ENCODE measurements at regions not wholly inside any gene's neighbourhood (a gene's known extent, or its start where the extent isn't known, plus 50 kb on each side); places are given as distances from the start of the nearest gene placed in this dataset.
"Not testable (repeated sequence)": the region's sequence is repeated elsewhere in the genome, so short reads cannot be mapped to it uniquely, and the experiment has no call there.

- DNase-seq (ENCODE audit: low read depth, low spot score): no peak
Measured at GRCh38 chr22:17318817-17319216, 50.4 kb upstream of the CECR2 start.

DNA sequence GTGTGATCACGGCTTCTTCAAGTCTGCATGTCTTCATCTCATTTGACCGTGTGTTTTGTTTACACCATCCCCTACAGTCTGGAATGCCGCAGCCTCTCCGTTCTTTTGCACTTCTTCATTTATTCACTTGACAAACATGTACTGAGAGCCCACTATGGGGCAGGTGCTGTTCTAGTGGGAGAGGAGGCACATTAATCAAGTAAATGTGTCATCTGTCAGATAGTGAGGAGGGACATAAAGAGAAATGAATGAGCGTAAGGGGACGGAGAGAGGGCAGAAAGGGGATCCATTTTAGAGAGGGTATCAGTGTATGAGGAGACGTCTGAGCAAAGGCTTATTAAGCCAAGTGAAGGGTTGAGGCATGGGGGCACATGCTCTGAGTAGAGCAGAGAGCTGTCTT lies 54.0 kb upstream of the CECR2 start:
- DNase-seq (ENCODE audit: low read depth, low spot score): no peak
- H3K4me3 ChIP-seq (ENCODE audit: low read length): no peak overlapping the region

More at GRCh38 chr22:17318817-17319216, 50.4 kb upstream of the CECR2 start:
- H3K4me3 ChIP-seq (ENCODE audit: low read length): no peak overlapping the region

- DNase-seq (ENCODE audit: low read depth, low spot score): no peak
- H3K4me3 ChIP-seq (ENCODE audit: low read length): no peak overlapping the region
Measured at GRCh38 chr22:17314487-17314886, 54.8 kb upstream of the CECR2 start.

DNA sequence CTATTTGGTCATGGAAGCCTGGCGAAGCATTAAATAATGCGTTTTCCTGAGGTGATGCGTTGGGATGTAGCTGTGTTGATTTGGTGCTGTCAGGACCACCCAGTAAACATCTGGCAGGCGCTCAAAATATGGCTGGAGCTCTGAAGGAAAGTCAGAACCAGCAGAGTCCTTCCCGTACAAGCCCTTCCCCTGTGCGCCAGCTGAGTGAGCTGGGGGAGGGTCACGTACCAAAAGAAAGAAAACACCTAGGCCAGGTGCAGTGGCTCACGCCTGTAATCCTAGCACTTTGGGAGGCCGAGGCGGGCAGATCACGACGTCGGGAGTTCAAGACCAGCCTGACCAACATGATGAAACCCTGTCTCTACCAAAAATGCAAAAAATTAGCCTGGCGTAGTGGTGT lies 55.6 kb upstream of the CECR2 start:
- DNase-seq (ENCODE audit: low read depth, low spot score): no peak
- no peak overlapping the region for H3K4me3 ChIP-seq (ENCODE audit: low read length)

DNA sequence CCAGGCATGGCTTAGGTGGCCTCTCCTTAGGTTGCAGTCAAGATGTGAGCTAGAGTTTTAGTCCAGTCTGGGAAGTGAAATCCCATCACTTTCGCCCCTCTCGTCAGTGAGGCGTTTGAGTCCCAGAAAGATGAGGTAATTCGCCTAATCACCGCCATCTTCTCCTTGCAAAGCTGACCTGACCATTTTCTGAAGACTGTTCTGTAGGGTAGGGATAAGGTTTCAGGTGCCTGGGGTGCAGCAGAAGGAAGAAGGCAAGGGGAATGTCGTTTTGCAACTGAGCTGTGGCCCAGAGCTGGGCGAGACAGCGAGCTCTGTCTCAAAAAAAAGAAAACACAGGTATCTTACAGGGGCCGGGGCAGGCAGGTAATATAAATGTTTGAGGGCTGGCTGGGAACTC lies 61.7 kb upstream of the CECR2 start:
- DNase-seq (ENCODE audit: low read depth, low spot score): no peak
- no peak overlapping the region for H3K4me3 ChIP-seq (ENCODE audit: low read length)

- H3K4me3 ChIP-seq (ENCODE audit: low read length): no peak overlapping the region
- DNase-seq (ENCODE audit: low read depth, low spot score): no peak
Measured at GRCh38 chr22:17305076-17305475, 64.2 kb upstream of the CECR2 start.

GRCh38 chr22:17303840-17304779 lies 65.2 kb upstream of the CECR2 start:
- no peak overlapping the region for H3K4me3 ChIP-seq (ENCODE audit: low read length)
- DNase-seq (ENCODE audit: low read depth, low spot score): peak; percentile 59

DNA sequence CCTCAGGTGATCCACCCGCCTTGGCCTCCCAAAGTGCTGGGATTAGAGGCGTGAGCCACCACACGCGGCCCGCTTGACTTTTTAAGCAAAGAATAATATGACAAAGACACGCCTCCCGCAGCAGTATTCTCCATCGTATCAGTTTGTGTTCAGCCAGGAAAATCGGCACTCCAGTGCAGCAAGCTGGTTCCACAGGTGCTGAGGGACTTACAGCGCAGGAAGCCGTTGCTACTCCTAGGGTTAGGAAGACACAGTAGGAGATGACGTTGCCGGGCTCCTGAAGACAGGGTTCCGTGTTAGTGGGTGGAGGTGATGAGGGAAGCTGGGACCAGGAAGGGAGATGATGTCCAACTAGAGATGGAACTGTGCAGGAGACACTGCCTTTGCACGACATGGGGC lies 65.8 kb upstream of the CECR2 start:
- no peak for DNase-seq (ENCODE audit: low read depth, low spot score)

GRCh38 chr22:17302616-17303015 lies 66.6 kb upstream of the CECR2 start:
- no peak for DNase-seq (ENCODE audit: low read depth, low spot score)
- H3K4me3 ChIP-seq (ENCODE audit: low read length): no peak overlapping the region

More for the DNA sequence above, 65.8 kb upstream of the CECR2 start:
- no peak overlapping the region for H3K4me3 ChIP-seq (ENCODE audit: low read length)

- H3K4me3 ChIP-seq (ENCODE audit: low read length): no peak overlapping the region
- no peak for DNase-seq (ENCODE audit: low read depth, low spot score)
Measured at GRCh38 chr22:17300926-17301325, 68.3 kb upstream of the CECR2 start.

GRCh38 chr22:17298805-17299502 lies 70.3 kb upstream of the CECR2 start:
- peak; percentile 12 for DNase-seq (ENCODE audit: low read depth, low spot score)
- H3K4me3 ChIP-seq (ENCODE audit: low read length): not testable (repeated sequence)

- no peak for DNase-seq (ENCODE audit: low read depth, low spot score)
- no peak overlapping the region for H3K4me3 ChIP-seq (ENCODE audit: low read length)
Measured at GRCh38 chr22:17285656-17286055, 66.4 kb upstream of the ADA2 start.

DNA sequence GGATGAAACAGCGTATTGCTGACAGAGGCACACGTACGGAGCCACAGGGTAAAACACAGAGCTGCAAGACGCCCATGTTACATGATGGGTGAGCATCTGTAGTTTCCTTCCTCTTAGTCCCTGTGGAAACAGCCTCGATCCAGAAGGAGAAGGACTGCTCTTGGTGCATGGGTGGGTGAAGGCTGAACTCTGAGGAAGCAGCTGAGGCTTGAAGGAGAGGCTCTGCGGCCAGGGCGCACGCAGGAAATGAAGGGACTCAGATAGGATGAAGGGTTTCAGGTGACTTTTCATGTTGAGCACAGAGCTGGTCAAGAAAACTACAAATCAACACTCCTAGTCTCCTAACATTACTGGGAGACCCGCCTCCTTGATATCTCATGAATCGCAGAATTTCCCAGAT lies 65.7 kb upstream of the ADA2 start:
- no peak overlapping the region for H3K4me3 ChIP-seq (ENCODE audit: low read length)
- no peak for DNase-seq (ENCODE audit: low read depth, low spot score)

DNA sequence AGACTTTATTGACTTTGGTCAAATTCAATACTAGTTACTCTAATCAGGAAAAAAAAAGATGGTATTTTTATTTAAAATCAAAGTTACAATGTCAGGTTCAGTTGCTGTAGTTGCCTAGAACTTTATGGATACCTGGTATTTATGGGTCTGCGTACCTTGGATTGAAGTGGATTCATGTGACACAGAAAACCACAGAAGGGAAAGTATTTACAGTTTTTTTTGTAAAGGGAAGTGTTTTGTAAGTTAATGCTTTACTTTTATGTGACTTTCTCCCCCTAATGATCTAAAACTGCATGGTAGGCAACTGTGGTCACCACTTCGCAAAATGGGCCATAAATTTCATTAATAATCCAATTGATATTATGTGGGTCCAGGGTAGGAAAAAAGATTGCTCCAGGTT lies 65.2 kb upstream of the ADA2 start:
- no peak for DNase-seq (ENCODE audit: low read depth, low spot score)
- H3K4me3 ChIP-seq (ENCODE audit: low read length): no peak overlapping the region

DNA sequence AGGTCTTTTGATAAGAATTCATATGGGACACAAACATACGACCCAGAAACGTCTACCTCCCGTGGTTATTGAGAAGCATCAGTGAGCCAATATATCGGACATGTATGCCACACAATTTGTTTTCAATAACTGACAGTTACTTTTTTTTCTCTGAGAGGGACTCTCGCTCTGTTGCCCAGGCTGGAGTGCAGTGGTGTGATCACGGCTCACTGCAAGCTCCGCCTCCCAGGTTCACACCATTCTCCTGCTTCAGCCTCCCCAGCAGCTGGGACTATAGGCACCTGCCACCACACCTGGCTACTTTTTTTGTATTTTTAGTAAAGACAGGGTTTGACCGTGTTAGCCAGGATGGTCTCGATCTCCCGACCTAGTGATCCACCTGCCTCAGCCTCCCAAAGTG lies 64.6 kb upstream of the ADA2 start:
- DNase-seq (ENCODE audit: low read depth, low spot score); H3K4me3 ChIP-seq (ENCODE audit: low read length): not testable (repeated sequence)

DNA sequence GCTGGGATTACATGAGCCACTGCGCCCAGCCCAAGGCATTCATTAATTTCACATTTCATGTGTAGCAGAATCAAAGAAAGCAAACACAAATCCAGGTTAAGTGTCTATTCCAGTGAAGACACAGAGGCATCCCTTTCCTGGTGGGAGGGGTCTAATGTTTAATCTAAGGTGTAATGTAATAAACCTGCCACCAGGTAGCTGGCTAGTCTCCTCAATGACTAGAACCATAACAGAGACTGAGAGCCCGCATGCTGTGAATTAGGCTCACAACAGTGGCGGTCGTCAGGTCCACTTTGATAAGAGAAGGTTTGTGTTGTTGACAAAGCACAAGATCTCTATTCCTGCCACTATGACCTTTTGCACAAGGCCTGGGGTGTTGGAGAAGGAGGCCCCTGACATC lies 64.2 kb upstream of the ADA2 start:
- no peak overlapping the region for H3K4me3 ChIP-seq (ENCODE audit: low read length)
- DNase-seq (ENCODE audit: low read depth, low spot score): no peak

DNA sequence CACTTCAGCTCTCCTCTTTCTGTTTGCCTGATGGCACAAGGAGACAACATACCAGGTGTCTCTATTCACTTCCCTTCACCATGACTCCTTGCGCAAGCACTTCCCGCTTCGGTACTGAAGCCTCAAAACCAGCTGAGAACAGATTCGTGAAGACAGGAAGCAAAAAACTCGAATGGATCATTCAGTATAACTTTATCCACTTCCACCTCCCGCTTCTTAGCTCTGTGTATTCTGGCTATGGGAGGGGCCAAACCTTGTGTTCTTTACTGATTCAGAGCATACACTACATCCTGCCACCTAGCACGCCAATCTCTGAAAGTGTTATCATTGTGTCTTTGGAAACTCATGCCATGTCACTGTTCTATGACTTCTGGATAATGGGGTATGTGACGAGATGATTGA lies 62.2 kb upstream of the ADA2 start:
- DNase-seq (ENCODE audit: low read depth, low spot score): peak; percentile 32
- 0 out of 2 replicates have a peak overlapping the region, but pooled peaks have one; percentile 3 for H3K4me3 ChIP-seq (ENCODE audit: low read length)

DNA sequence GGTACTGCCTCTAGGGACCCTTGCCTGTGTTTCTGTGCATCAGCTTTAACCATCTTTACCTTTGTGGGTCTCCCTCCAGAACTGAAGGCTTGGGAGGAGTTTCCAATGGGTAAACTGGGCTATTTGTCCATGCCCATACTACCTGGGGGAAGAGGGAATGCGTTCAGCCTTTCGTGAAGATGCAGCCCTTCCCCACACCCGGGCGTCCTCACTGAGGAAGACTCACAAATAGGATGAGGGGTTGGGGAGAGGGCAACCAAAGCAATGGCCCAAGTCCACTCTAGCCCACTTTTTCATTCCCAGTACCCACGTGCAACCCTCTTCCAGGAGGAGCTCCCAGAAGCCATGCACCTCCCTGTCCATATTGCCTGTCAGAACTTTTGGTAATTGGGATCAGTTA lies 61.8 kb upstream of the ADA2 start:
- DNase-seq (ENCODE audit: low read depth, low spot score): no peak
- no peak overlapping the region for H3K4me3 ChIP-seq (ENCODE audit: low read length)

GRCh38 chr22:17272511-17272991 lies 53.3 kb upstream of the ADA2 start:
- no peak for DNase-seq (ENCODE audit: low read depth, low spot score)
- no peak overlapping the region for H3K4me3 ChIP-seq (ENCODE audit: low read length)

- no peak for DNase-seq (ENCODE audit: low read depth, low spot score)
- H3K4me3 ChIP-seq (ENCODE audit: low read length): no peak overlapping the region
Measured at GRCh38 chr22:17271711-17272451, 52.6 kb upstream of the ADA2 start.
